ENCODE measurements at regions not wholly inside any gene's neighbourhood (a gene's known extent, or its start where the extent isn't known, plus 50 kb on each side); places are given as distances from the start of the nearest gene placed in this dataset.
A peak's percentile ranks its signal among the peaks of the same experiment; 100 is the strongest.

- no peak for DNase-seq (ENCODE audit: extremely low spot score, unreplicated experiment)
- H3K27me3 Mint-ChIP-seq: no peaks in the 10 kb centered on the region
- H3K4me1 Mint-ChIP-seq (ENCODE audit: unreplicated experiment): peaks cover 11% of the 10 kb centered on the region
- H3K36me3 Mint-ChIP-seq: peaks cover 29% of the 10 kb centered on the region
- TF ChIP-seq CTCF (conservative IDR thresholded peaks at IDR 0.05): peak; percentile 96
- H3K9me3 Mint-ChIP-seq: no peaks in the 10 kb centered on the region
- peak overlapping the region; percentile 79 for H3K4me3 Mint-ChIP-seq
- peak overlapping the region; percentile 92 for H3K27ac Mint-ChIP-seq
Measured at GRCh38 chr13:73708393-73708985, 425.7 kb downstream of the KLF12 start.

GRCh38 chr13:73704587-73704986, 429.6 kb downstream of the KLF12 start:
- Mint-ChIP-seq H3K4me3 (peak overlapping the region; percentile 27), H3K4me1 (ENCODE audit: unreplicated experiment) (peaks cover 18% of the 10 kb centered on the region), H3K27ac (peak overlapping the region; percentile 99), H3K9me3 (no peaks in the 10 kb centered on the region), H3K27me3 (no peaks in the 10 kb centered on the region), H3K36me3 (peaks cover 10% of the 10 kb centered on the region)
- no peak for TF ChIP-seq CTCF (conservative IDR thresholded peaks at IDR 0.05)
- no peak for DNase-seq (ENCODE audit: extremely low spot score, unreplicated experiment)

- H3K9me3 Mint-ChIP-seq: no peaks in the 10 kb centered on the region
- TF ChIP-seq CTCF (conservative IDR thresholded peaks at IDR 0.05): no peak
- peak overlapping the region; percentile 99 for H3K27ac Mint-ChIP-seq
- no peak for DNase-seq (ENCODE audit: extremely low spot score, unreplicated experiment)
- peaks cover 13% of the 10 kb centered on the region for H3K36me3 Mint-ChIP-seq
- H3K4me3 Mint-ChIP-seq: no peak overlapping the region
- no peaks in the 10 kb centered on the region for H3K27me3 Mint-ChIP-seq
- H3K4me1 Mint-ChIP-seq (ENCODE audit: unreplicated experiment): peaks cover 18% of the 10 kb centered on the region
Measured at GRCh38 chr13:73703606-73704005, 430.6 kb downstream of the KLF12 start.

- peak overlapping the region; percentile 69 for H3K4me3 Mint-ChIP-seq
- no peaks in the 10 kb centered on the region for H3K27me3 Mint-ChIP-seq
- no peaks in the 10 kb centered on the region for H3K9me3 Mint-ChIP-seq
- peaks cover 20% of the 10 kb centered on the region for H3K4me1 Mint-ChIP-seq (ENCODE audit: unreplicated experiment)
- peak overlapping the region; percentile 99 for H3K27ac Mint-ChIP-seq
- no peak for DNase-seq (ENCODE audit: extremely low spot score, unreplicated experiment)
- TF ChIP-seq CTCF (conservative IDR thresholded peaks at IDR 0.05): no peak
- H3K36me3 Mint-ChIP-seq: peaks cover 15% of the 10 kb centered on the region
Measured at GRCh38 chr13:73702419-73703071, 431.7 kb downstream of the KLF12 start.

- no peak overlapping the region for H3K4me3 Mint-ChIP-seq
- peaks cover 27% of the 10 kb centered on the region for H3K4me1 Mint-ChIP-seq (ENCODE audit: unreplicated experiment)
Measured at GRCh38 chr13:73701160-73701559, 433.0 kb downstream of the KLF12 start.

More at GRCh38 chr13:73701160-73701559, 433.0 kb downstream of the KLF12 start:
- no peaks in the 10 kb centered on the region for H3K9me3 Mint-ChIP-seq
- no peak for TF ChIP-seq CTCF (conservative IDR thresholded peaks at IDR 0.05)
- DNase-seq (ENCODE audit: extremely low spot score, unreplicated experiment): no peak
- H3K36me3 Mint-ChIP-seq: peaks cover 22% of the 10 kb centered on the region
- no peaks in the 10 kb centered on the region for H3K27me3 Mint-ChIP-seq
- H3K27ac Mint-ChIP-seq: peak overlapping the region; percentile 99

All from type B pancreatic cell (in vitro differentiated cells).